AG04449 (cell line): ENCODE measurements at regions not wholly inside any gene's neighbourhood (a gene's known extent, or its start where the extent isn't known, plus 50 kb on each side); places are given as distances from the start of the nearest gene placed in this dataset.

Experiments used
- CTCF ChIA-PET: fragments of 350-600 bp; formaldehyde crosslinking; extraction: SDS; loops from one replicate; lab custom pipeline; 2021; ENCODE audit warnings: antibody characterized with exemption; lab: Yijun Ruan, JAX
- POLR2A ChIA-PET: fragments of 400-600, 350-600 bp; formaldehyde crosslinking; extraction: SDS; loops from one replicate; lab custom pipeline; 2020; ENCODE audit warnings: antibody characterized with exemption, inconsistent platforms; lab: Yijun Ruan, JAX
- DNase-seq: peaks from one replicate; pipeline ENCODE4 v3.0.0-alpha.2; 2010; ENCODE audit warnings: low read depth, low spot score
- H3K4me3 ChIP-seq: 2 replicates; pipeline ENCODE4 v1.5.1; 2011; ENCODE audit warnings: low read depth, mild to moderate bottlenecking, control low read depth, low read length
- TF ChIP-seq, protein P1 (sequence below): IDR thresholded peaks from one replicate; pipeline ENCODE4 v1.5.1; 2011; ENCODE audit warnings: mild to moderate bottlenecking, moderate library complexity, low read length, control low read depth, inconsistent platforms; ENCODE audit not compliant: insufficient read depth; ENCODE audit errors: missing control alignments

DNA sequence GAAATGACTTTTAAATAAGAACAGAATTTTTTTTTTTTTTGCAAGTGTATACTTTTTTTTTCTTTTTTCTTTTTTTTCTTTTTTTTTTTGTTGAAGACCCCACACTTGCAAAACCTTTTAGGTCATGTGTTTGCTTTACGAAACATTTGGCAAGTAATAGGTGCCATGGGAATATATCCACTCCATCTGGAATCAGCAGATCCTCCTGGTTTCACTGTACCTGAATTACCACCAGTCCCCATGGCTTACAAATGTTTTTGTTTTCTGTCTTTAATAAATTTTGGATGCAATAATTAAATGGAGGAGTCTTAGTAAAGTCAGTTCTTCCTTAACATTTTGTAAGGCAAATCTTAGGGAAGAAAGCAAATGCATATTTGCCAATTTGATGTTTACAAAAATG is 559.7 kb upstream of the ZEB2 start:
- DNase-seq, result no peak
- CTCF ChIA-PET, result no interaction called here
- POLR2A ChIA-PET, result no interaction called here
- H3K4me3 ChIP-seq, result no peak overlapping the region
- TF ChIP-seq, protein P1, sequence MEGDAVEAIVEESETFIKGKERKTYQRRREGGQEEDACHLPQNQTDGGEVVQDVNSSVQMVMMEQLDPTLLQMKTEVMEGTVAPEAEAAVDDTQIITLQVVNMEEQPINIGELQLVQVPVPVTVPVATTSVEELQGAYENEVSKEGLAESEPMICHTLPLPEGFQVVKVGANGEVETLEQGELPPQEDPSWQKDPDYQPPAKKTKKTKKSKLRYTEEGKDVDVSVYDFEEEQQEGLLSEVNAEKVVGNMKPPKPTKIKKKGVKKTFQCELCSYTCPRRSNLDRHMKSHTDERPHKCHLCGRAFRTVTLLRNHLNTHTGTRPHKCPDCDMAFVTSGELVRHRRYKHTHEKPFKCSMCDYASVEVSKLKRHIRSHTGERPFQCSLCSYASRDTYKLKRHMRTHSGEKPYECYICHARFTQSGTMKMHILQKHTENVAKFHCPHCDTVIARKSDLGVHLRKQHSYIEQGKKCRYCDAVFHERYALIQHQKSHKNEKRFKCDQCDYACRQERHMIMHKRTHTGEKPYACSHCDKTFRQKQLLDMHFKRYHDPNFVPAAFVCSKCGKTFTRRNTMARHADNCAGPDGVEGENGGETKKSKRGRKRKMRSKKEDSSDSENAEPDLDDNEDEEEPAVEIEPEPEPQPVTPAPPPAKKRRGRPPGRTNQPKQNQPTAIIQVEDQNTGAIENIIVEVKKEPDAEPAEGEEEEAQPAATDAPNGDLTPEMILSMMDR, result no peak

DNA sequence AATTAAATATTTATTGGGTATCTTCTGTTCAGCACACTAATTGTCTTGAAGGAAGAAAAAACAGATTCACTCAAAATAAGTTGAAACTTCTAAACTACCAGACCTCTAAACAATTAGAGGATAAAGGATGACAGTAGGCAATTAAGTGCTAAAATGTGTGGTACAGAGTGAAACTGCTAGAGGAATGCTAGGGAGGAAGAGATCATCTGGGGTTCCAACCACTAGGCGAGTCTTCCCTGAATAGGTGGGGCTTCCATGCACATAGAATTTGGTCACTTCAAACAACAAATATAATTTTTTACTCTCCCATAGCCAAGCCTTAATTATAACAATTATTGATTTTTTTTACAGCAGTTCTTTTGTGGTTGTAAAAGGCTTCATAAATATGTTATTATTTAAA is 559.0 kb upstream of the ZEB2 start:
- CTCF ChIA-PET, result no interaction called here
- no peak overlapping the region for H3K4me3 ChIP-seq
- POLR2A ChIA-PET, result no interaction called here
- DNase-seq, result no peak
- TF ChIP-seq, protein P1, result no peak

DNA sequence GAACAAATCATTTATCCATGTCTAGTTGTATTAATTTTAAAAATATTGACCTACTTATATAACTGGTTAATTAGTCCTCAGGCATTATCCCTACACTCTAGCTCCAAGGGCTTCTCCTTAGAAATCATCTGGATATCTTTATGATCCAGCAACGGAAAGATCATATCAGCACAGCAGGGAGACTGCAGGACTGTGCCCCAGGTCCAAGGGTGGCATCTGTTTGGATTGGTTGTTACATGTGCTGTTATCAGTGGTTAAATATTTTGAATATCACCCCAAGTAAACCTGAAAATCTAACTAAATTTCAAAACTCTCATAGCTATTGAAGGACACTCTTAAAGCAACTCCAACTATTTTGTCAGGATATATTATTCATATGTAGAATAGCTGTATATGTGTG is 556.2 kb upstream of the ZEB2 start:
- CTCF ChIA-PET, result interaction anchor here (1.4 kb wide), 1 partner anchor 15 kb away, joined by 3 read pairs; no protein-coding TSS in a partner anchor

DNA sequence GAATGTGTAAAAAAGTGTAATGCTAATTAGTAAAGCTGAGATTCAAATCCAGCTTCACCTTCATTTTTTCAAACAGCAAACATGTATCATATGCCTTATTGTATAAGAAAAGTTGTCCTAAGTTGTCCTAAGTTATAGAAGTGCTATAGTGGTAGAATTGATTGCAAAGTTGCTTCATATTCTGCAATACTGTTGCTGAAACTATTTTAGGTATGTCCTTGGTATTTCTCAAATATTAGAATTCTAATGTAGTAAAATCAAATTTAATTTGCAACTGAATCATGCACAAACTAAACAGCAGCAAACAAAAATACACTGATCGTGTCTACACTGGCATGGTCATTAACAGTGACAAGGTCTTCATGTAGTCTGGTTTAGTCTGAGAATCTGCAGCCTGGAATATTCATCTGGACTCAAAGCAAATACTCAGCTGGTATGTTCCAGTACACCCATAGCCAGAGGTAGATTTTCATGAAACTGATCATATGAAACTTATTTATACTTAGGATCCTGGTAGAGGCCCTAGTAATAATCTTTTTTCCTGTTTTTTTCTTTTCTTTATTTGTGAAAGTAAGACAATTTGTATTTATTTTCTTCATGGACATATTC is 555.6 kb upstream of the ZEB2 start:
- CTCF ChIA-PET, result interaction anchor here (1.4 kb wide), 1 partner anchor 15 kb away, joined by 3 read pairs; no protein-coding TSS in a partner anchor
- POLR2A ChIA-PET, result no interaction called here

More for the DNA sequence above, 556.2 kb upstream of the ZEB2 start:
- POLR2A ChIA-PET, result interaction anchor here (0.6 kb wide), 1 partner anchor 20 kb away, joined by 3 read pairs; no protein-coding TSS in a partner anchor
- H3K4me3 ChIP-seq, result no peak overlapping the region
- no peak for DNase-seq
- TF ChIP-seq, protein P1, result no peak

GRCh38 chr2:145070703-145071102 is 550.8 kb upstream of the ZEB2 start:
- POLR2A ChIA-PET, result no interaction called here
- no peak for DNase-seq
- H3K4me3 ChIP-seq, result no peak overlapping the region
- TF ChIP-seq, protein P1, result no peak
- CTCF ChIA-PET, result no interaction called here

More for the DNA sequence above, 555.6 kb upstream of the ZEB2 start:
- H3K4me3 ChIP-seq, result no peak overlapping the region
- no peak for DNase-seq
- TF ChIP-seq, protein P1, result no peak

DNA sequence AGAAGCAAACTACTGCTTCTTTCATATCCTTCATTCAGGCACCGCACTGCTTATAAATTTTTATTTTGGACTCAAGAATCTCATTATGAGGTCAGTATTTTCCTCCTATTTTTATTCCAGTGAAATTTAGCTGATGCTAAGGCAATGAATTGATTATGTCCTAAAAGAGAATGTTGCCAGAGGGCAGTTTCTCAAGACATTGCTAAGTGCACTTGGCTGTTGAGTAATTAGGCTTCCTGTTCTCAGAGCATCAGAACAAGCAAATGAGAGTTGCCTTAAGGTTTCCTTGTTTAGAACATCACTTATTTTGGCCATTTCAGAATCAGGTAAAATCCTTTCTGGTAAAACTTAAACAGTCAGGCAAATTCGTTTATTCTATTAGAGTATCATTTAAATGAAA is 548.6 kb upstream of the ZEB2 start:
- TF ChIP-seq, protein P1, result no peak
- no peak overlapping the region for H3K4me3 ChIP-seq
- ChIA-PET POLR2A (no interaction called here), CTCF (no interaction called here)
- no peak for DNase-seq
